ENCODE measurements at regions not wholly inside any gene's neighbourhood (a gene's known extent, or its start where the extent isn't known, plus 50 kb on each side); places are given as distances from the start of the nearest gene placed in this dataset.

- no peaks in the 10 kb centered on the region for H3K4me1 ChIP-seq
- ATAC-seq (no peak), DNase-seq (no peak)
- H3K36me3 ChIP-seq = no peaks in the 10 kb centered on the region
- peaks cover 0 to 5% (median 0%) of the 10 kb centered on the region in 11 donors for H3K9me3 ChIP-seq
- WGBS, 2 donors = 17 to 18% methylated on average over 3 of the region's 3 CpGs
- intact Hi-C loops (cut with DNase I) = no loop called here
- TF ChIP-seq, protein P1, sequence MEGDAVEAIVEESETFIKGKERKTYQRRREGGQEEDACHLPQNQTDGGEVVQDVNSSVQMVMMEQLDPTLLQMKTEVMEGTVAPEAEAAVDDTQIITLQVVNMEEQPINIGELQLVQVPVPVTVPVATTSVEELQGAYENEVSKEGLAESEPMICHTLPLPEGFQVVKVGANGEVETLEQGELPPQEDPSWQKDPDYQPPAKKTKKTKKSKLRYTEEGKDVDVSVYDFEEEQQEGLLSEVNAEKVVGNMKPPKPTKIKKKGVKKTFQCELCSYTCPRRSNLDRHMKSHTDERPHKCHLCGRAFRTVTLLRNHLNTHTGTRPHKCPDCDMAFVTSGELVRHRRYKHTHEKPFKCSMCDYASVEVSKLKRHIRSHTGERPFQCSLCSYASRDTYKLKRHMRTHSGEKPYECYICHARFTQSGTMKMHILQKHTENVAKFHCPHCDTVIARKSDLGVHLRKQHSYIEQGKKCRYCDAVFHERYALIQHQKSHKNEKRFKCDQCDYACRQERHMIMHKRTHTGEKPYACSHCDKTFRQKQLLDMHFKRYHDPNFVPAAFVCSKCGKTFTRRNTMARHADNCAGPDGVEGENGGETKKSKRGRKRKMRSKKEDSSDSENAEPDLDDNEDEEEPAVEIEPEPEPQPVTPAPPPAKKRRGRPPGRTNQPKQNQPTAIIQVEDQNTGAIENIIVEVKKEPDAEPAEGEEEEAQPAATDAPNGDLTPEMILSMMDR (IDR thresholded peaks at IDR 0.05) = no peak
- no peak overlapping the region for H3K4me3 ChIP-seq
- peaks cover 0 to 50% (median 25%) of the 10 kb centered on the region in 7 donors for H3K27me3 ChIP-seq
- no peak overlapping the region for H3K27ac ChIP-seq
Measured at GRCh38 chr20:51176876-51177275, 154.0 kb upstream of the KCNG1 start.

GRCh38 chr20:51176446-51176845, 153.5 kb upstream of the KCNG1 start:
- H3K4me1 ChIP-seq = no peaks in the 10 kb centered on the region
- no peak overlapping the region for H3K4me3 ChIP-seq
- ATAC-seq (no peak), DNase-seq (no peak)
- WGBS, 2 donors = 67 to 72% methylated on average over 8 of the region's 8 CpGs
- H3K27me3 ChIP-seq = peaks cover 0 to 47% (median 25%) of the 10 kb centered on the region in 7 donors
- intact Hi-C loops (cut with DNase I) = no loop called here
- H3K36me3 ChIP-seq = no peaks in the 10 kb centered on the region
- no peak overlapping the region for H3K27ac ChIP-seq
- peaks cover 0 to 5% (median 0%) of the 10 kb centered on the region in 11 donors for H3K9me3 ChIP-seq
- TF ChIP-seq, protein P1 (IDR thresholded peaks at IDR 0.05) = no peak

DNA sequence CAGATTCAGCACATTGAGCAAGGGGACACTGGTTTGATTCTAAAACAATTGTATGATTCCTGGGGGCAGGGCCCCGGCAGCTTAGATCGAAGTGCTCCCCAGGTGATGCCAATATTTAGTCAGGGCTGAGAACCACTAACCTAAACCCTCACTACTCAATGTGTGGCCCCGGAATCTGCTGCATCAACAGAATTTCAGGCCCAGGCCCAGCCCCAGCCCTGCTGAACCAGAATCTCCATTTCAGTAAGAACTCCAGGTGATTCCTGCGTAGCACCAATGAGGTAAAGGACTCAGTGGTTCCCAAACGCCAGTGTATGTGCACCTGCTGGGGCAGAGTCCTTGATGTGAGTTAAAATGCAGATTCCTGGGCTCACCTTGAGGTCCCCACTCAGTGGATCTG, 152.8 kb upstream of the KCNG1 start:
- H3K9me3 ChIP-seq = peaks cover 0 to 5% (median 0%) of the 10 kb centered on the region in 11 donors
- H3K27ac ChIP-seq = no peak overlapping the region
- DNase-seq (no peak), ATAC-seq (no peak)
- no peak overlapping the region for H3K4me3 ChIP-seq
- intact Hi-C loops (cut with DNase I) = no loop called here
- 85% methylated on average over 5 of the region's 5 CpGs for WGBS, 2 donors
- TF ChIP-seq, protein P1 (IDR thresholded peaks at IDR 0.05) = no peak
- H3K4me1 ChIP-seq = no peaks in the 10 kb centered on the region
- H3K27me3 ChIP-seq = peaks cover 0 to 50% (median 25%) of the 10 kb centered on the region in 7 donors
- H3K36me3 ChIP-seq = no peaks in the 10 kb centered on the region

DNA sequence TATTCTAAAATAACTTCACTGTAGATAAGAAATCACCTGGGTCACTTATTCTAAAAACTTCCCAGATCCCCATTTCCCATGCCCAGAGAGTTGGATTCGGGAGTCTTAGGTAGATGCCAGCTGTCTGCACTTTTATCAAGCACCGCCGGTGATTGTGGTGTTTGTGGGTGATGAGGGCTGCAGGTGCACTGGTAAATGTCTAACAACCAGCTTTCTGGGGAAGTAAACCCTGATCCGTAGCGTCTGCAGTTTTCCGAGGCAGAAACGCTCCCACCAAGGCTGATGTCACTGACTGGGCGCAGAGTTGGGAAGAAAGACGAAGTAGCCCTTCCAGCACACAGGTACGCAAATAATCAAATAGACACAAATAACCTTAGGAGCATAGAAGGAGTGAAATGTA, 152.2 kb upstream of the KCNG1 start:
- H3K9me3 ChIP-seq = peaks cover 0 to 10% (median 0%) of the 10 kb centered on the region in 11 donors
- H3K27me3 ChIP-seq = peaks cover 0 to 50% (median 24%) of the 10 kb centered on the region in 7 donors
- intact Hi-C loops (cut with DNase I) = no loop called here
- H3K4me3 ChIP-seq = no peak overlapping the region
- TF ChIP-seq, protein P1 (IDR thresholded peaks at IDR 0.05) = no peak
- no peak overlapping the region for H3K27ac ChIP-seq
- no peaks in the 10 kb centered on the region for H3K4me1 ChIP-seq
- no peaks in the 10 kb centered on the region for H3K36me3 ChIP-seq
- no peak for ATAC-seq
- DNase-seq = no peak
- 66 to 77% methylated on average over 10 of the region's 10 CpGs for WGBS, 2 donors

Data from heart right ventricle (tissue), 16 donors.